Embryonic facial prominence (tissue), 1 donor: ENCODE measurements at regions not wholly inside any gene's neighbourhood (a gene's known extent, or its start where the extent isn't known, plus 50 kb on each side); places are given as distances from the start of the nearest gene placed in this dataset.
"Not testable (repeated sequence)": the region's sequence is repeated elsewhere in the genome, so short reads cannot be mapped to it uniquely, and the experiment has no call there.

Source experiments
- DNase-seq: peaks from one replicate; pipeline ENCODE4 v3.0.0-alpha.2; 2016; ENCODE audit errors: extremely low spot score

- DNase-seq, result no peak
Observed at GRCh38 chr11:82056450-82056849, 677.2 kb downstream of the FAM181B start.

GRCh38 chr11:82049199-82049598 is 684.5 kb downstream of the FAM181B start:
- no peak for DNase-seq

- DNase-seq, result no peak
Observed at GRCh38 chr11:82047200-82047599, 686.5 kb downstream of the FAM181B start.

GRCh38 chr11:82046778-82047177 is 686.9 kb downstream of the FAM181B start:
- no peak for DNase-seq

- no peak for DNase-seq
Observed at GRCh38 chr11:82045748-82046457, 687.8 kb downstream of the FAM181B start.

- no peak for DNase-seq
Observed at GRCh38 chr11:82043316-82043715, 690.3 kb downstream of the FAM181B start.

GRCh38 chr11:82041764-82042163 is 691.9 kb downstream of the FAM181B start:
- no peak for DNase-seq

GRCh38 chr11:82038154-82038553 is 695.5 kb downstream of the FAM181B start:
- DNase-seq, result no peak

- DNase-seq, result no peak
Observed at GRCh38 chr11:82034527-82034926, 699.1 kb downstream of the FAM181B start.

GRCh38 chr11:82027335-82027734 is 706.3 kb downstream of the FAM181B start:
- not testable (repeated sequence) for DNase-seq

GRCh38 chr11:82024760-82025159 is 708.9 kb downstream of the FAM181B start:
- DNase-seq, result no peak

- no peak for DNase-seq
Observed at GRCh38 chr11:82012276-82012675, 721.4 kb downstream of the FAM181B start.

- no peak for DNase-seq
Observed at GRCh38 chr11:82009133-82009532, 724.5 kb downstream of the FAM181B start.

GRCh38 chr11:82007521-82007920 is 726.1 kb downstream of the FAM181B start:
- no peak for DNase-seq

GRCh38 chr11:82004537-82005213 is 729.0 kb downstream of the FAM181B start:
- no peak for DNase-seq

GRCh38 chr11:82003671-82004515 is 729.8 kb downstream of the FAM181B start:
- DNase-seq, result no peak

- no peak for DNase-seq
Observed at GRCh38 chr11:82003024-82003423, 730.6 kb downstream of the FAM181B start.

GRCh38 chr11:81995889-81996288 is 737.8 kb downstream of the FAM181B start:
- DNase-seq, result no peak

- no peak for DNase-seq
Observed at GRCh38 chr11:81993755-81994154, 739.9 kb downstream of the FAM181B start.

- no peak for DNase-seq
Observed at GRCh38 chr11:81990659-81991443, 742.8 kb downstream of the FAM181B start.

- DNase-seq, result no peak
Observed at GRCh38 chr11:81989093-81989492, 744.6 kb downstream of the FAM181B start.
